ENCODE measurements at regions not wholly inside any gene's neighbourhood (a gene's known extent, or its start where the extent isn't known, plus 50 kb on each side); places are given as distances from the start of the nearest gene placed in this dataset.

GRCh38 chr2:133788386-133788785 is 220.1 kb upstream of the NCKAP5 start:
- no peaks in the 10 kb centered on the region for H3K4me1 ChIP-seq (ENCODE audit: insufficient read depth, low read length, severe bottlenecking)
- H3K9me3 ChIP-seq (ENCODE audit: low read length), result no peaks in the 10 kb centered on the region
- no peak overlapping the region for H3K4me3 ChIP-seq (ENCODE audit: low read depth, low read length, poor library complexity, severe bottlenecking)
- H3K9ac ChIP-seq (ENCODE audit: low read length), result no peak overlapping the region
- no peaks in the 10 kb centered on the region for H3F3A ChIP-seq (ENCODE audit: insufficient read depth, low read length)
- H3K4me2 ChIP-seq (ENCODE audit: low read length), result no peak overlapping the region
- no peak overlapping the region for H3K27ac ChIP-seq (ENCODE audit: low read depth, low read length, poor library complexity, severe bottlenecking)
- no peaks in the 10 kb centered on the region for H3K79me2 ChIP-seq (ENCODE audit: insufficient read depth, low read length)
- no peak overlapping the region for H2AFZ ChIP-seq (ENCODE audit: low read length)
- H3K36me3 ChIP-seq (ENCODE audit: insufficient read depth, low read length), result no peaks in the 10 kb centered on the region
- no peaks in the 10 kb centered on the region for H4K20me1 ChIP-seq (ENCODE audit: insufficient read depth, low read length)
- peaks cover 3% of the 10 kb centered on the region; the same call in 1 of the 2 replicates for H3K27me3 ChIP-seq (ENCODE audit: insufficient read depth, low read length)
- no peaks in the 10 kb centered on the region for H3K9me2 ChIP-seq (ENCODE audit: low read depth, low read length)
- TF ChIP-seq EZH2 (IDR thresholded peaks at IDR 0.05; ENCODE audit: borderline replicate concordance, low read length), result no peak
- TF ChIP-seq CTCF (IDR thresholded peaks at IDR 0.05; ENCODE audit: low read length), result no peak

GRCh38 chr2:133789743-133790142 is 221.5 kb upstream of the NCKAP5 start:
- TF ChIP-seq EZH2 (IDR thresholded peaks at IDR 0.05; ENCODE audit: borderline replicate concordance, low read length) (no peak), CTCF (IDR thresholded peaks at IDR 0.05; ENCODE audit: low read length) (no peak)
- no peaks in the 10 kb centered on the region for H4K20me1 ChIP-seq (ENCODE audit: insufficient read depth, low read length)
- H3K9me2 ChIP-seq (ENCODE audit: low read depth, low read length), result no peaks in the 10 kb centered on the region
- no peak overlapping the region for H3K4me3 ChIP-seq (ENCODE audit: low read depth, low read length, poor library complexity, severe bottlenecking)
- no peaks in the 10 kb centered on the region for H3K9me3 ChIP-seq (ENCODE audit: low read length)
- H2AFZ ChIP-seq (ENCODE audit: low read length), result no peak overlapping the region
- no peaks in the 10 kb centered on the region for H3K36me3 ChIP-seq (ENCODE audit: insufficient read depth, low read length)
- no peaks in the 10 kb centered on the region for H3F3A ChIP-seq (ENCODE audit: insufficient read depth, low read length)
- H3K79me2 ChIP-seq (ENCODE audit: insufficient read depth, low read length), result no peaks in the 10 kb centered on the region
- no peak overlapping the region for H3K4me2 ChIP-seq (ENCODE audit: low read length)
- H3K4me1 ChIP-seq (ENCODE audit: insufficient read depth, low read length, severe bottlenecking), result no peaks in the 10 kb centered on the region
- no peak overlapping the region for H3K9ac ChIP-seq (ENCODE audit: low read length)
- no peak overlapping the region for H3K27ac ChIP-seq (ENCODE audit: low read depth, low read length, poor library complexity, severe bottlenecking)
- H3K27me3 ChIP-seq (ENCODE audit: insufficient read depth, low read length), result peaks cover 3% of the 10 kb centered on the region; the same call in 1 of the 2 replicates

GRCh38 chr2:133790711-133791110 is 222.4 kb upstream of the NCKAP5 start:
- H3K79me2 ChIP-seq (ENCODE audit: insufficient read depth, low read length), result no peaks in the 10 kb centered on the region
- no peak overlapping the region for H2AFZ ChIP-seq (ENCODE audit: low read length)
- H3K27ac ChIP-seq (ENCODE audit: low read depth, low read length, poor library complexity, severe bottlenecking), result no peak overlapping the region
- no peak for TF ChIP-seq CTCF (IDR thresholded peaks at IDR 0.05; ENCODE audit: low read length)
- no peak for TF ChIP-seq EZH2 (IDR thresholded peaks at IDR 0.05; ENCODE audit: borderline replicate concordance, low read length)
- H3K9ac ChIP-seq (ENCODE audit: low read length), result no peak overlapping the region
- H3F3A ChIP-seq (ENCODE audit: insufficient read depth, low read length), result no peaks in the 10 kb centered on the region
- no peak overlapping the region for H3K4me2 ChIP-seq (ENCODE audit: low read length)
- no peaks in the 10 kb centered on the region for H4K20me1 ChIP-seq (ENCODE audit: insufficient read depth, low read length)
- H3K36me3 ChIP-seq (ENCODE audit: insufficient read depth, low read length), result no peaks in the 10 kb centered on the region
- no peaks in the 10 kb centered on the region for H3K9me3 ChIP-seq (ENCODE audit: low read length)
- H3K4me3 ChIP-seq (ENCODE audit: low read depth, low read length, poor library complexity, severe bottlenecking), result no peak overlapping the region
- no peaks in the 10 kb centered on the region for H3K9me2 ChIP-seq (ENCODE audit: low read depth, low read length)
- H3K4me1 ChIP-seq (ENCODE audit: insufficient read depth, low read length, severe bottlenecking), result no peaks in the 10 kb centered on the region
- peaks cover 3% of the 10 kb centered on the region; the same call in 1 of the 2 replicates for H3K27me3 ChIP-seq (ENCODE audit: insufficient read depth, low read length)
